ENCODE measurements at regions not wholly inside any gene's neighbourhood (a gene's known extent, or its start where the extent isn't known, plus 50 kb on each side); places are given as distances from the start of the nearest gene placed in this dataset.

GRCh38 chr15:77819048-77819850, 186.5 kb upstream of the LINGO1 start (continued):
- TF ChIP-seq CHD7 (IDR thresholded peaks at IDR 0.05; ENCODE audit: insufficient replicate concordance, low read length): no peak
- TF ChIP-seq MAX (IDR thresholded peaks at IDR 0.05): peak; percentile 56; the same call in 1 of the 2 replicates
- no peak for TF ChIP-seq EP300 (IDR thresholded peaks at IDR 0.05; ENCODE audit: borderline replicate concordance in 1 of 2, low read depth in 2 of 2, low read length in 2 of 2)
- peak; percentile 93 for TF ChIP-seq KDM4A (IDR thresholded peaks at IDR 0.05; ENCODE audit: low read depth, low read length, severe bottlenecking)
- no peak for TF ChIP-seq BRCA1 (IDR thresholded peaks at IDR 0.05; ENCODE audit: low read depth, low read length)

Data from H1 (cell line).